ENCODE measurements at regions not wholly inside any gene's neighbourhood (a gene's known extent, or its start where the extent isn't known, plus 50 kb on each side); places are given as distances from the start of the nearest gene placed in this dataset.

DNA sequence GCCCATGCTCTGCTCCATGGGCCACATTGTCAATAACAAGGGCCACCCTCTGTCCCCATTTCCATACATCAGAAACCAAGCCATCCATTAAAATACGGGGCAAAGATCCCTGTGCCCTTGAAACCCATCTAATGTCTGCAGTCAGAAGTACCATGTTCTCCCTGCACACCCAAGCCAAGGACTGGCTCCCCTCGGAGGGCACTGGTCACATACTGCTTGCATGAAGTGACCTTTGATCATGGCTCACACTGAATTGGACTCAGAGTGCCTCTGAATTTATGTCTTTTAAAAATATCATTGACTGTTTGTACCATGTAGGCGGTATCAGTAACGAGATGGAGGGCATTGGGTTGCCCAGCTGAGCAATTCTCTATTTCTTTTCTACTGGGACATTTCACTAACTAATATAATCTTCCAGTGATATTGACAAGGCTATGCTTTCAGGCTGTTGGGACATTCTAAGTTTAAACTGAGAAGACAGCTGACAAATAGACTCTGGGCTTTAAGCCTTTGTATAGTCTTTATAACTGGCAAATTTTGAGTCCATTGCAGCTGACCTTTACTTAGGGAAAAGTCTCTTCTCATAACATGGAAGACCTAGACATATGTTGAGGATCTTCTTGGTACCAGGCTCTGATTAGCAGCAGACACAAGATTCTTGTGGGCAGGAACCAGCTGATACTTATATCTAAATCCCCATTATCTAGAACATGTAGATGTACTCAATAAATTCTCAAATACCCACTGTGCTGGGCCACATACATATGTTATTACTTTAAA is 214.3 kb downstream of the MYCN start:
- Mint-ChIP-seq H3K36me3 (ENCODE audit: low read depth) (no peaks in the 10 kb centered on the region), H3K4me3 (no peak overlapping the region), H3K9me3 (no peaks in the 10 kb centered on the region), H3K4me1 (ENCODE audit: low read depth) (no peaks in the 10 kb centered on the region), H3K27me3 (ENCODE audit: low read depth) (peaks cover 16% of the 10 kb centered on the region), H3K27ac (no peak overlapping the region)
- no peak for DNase-seq
- intact Hi-C loops (cut with micrococcal nuclease), result no loop called here
- CTCF ChIA-PET, result no interaction called here

DNA sequence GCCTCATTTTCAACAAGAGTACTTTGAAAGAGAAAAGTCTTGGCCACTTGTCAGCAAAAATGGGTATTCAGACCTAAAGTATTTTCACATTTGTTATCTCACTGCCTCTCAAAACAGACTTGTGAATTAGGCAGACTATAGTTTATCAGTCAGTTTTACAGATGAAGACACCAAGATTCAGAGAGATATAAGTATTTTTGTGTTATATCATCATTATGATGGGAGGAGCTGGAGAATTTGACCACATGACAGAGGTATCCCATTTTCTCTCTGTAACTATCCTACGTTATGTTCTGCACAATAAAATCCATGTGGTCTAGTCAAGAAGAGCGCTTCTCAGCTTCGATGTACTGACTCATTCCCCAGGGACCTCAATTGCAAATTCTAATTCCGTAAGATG is 213.7 kb downstream of the MYCN start:
- no peaks in the 10 kb centered on the region for H3K36me3 Mint-ChIP-seq (ENCODE audit: low read depth)
- no peak for DNase-seq
- no peaks in the 10 kb centered on the region for H3K4me1 Mint-ChIP-seq (ENCODE audit: low read depth)
- H3K27ac Mint-ChIP-seq, result no peak overlapping the region
- H3K9me3 Mint-ChIP-seq, result no peaks in the 10 kb centered on the region
- peaks cover 16% of the 10 kb centered on the region for H3K27me3 Mint-ChIP-seq (ENCODE audit: low read depth)
- intact Hi-C loops (cut with micrococcal nuclease), result no loop called here
- no peak overlapping the region for H3K4me3 Mint-ChIP-seq
- CTCF ChIA-PET, result no interaction called here

DNA sequence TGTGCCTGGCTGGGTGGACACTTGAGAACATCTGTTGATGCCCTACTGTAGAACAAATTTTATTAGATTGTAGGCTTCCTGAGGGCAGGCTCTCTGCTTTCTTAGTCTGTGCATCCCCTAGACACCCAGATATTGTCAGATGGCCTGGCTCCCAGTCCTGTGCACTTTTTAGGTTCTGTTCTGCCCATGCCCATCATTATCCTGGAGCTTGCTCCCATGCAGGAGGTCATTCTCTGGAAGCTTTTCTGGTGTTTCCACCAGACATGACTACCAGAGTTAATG is 213.3 kb downstream of the MYCN start:
- no peak overlapping the region for H3K27ac Mint-ChIP-seq
- no peaks in the 10 kb centered on the region for H3K36me3 Mint-ChIP-seq (ENCODE audit: low read depth)
- CTCF ChIA-PET, result no interaction called here

DNA sequence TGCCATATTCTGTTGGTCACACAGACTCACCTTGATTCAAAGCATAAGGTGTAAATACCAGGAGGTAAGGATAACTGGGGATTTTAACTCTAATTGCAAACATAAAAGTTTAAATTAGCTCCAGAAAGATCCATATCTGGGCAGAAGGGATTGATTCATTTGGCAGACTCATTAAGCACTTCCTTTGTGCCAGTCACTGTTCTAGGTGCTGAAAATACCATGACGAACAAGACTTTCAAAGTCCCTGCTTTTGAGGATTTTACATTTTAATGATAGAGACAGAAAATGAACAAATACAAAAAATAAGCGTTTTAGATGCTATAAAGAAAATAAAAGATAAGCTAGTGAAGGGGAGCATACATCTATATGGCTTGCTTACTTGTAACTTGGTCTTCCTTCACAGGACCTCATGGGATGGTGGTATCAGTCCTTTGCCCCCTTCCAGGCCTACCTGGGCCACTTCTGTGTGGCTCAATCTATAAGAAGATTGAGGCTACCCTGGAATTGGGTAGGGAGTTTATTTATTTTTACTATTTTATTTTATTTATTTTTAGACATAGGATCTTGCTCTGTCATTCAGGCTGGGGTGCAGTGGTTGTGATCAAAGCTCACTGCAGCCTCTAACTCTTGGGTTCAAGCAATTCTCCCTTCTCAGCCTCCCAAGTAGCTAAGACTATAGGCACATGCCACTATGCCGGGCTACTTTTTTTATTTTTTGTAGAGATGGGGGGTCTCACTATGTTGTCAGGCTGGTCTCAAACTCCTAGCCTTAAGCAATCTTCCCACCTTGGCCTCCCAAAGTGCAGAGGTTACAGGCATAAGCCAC is 212.8 kb downstream of the MYCN start:
- intact Hi-C loops (cut with micrococcal nuclease), result no loop called here
- H3K4me1 Mint-ChIP-seq (ENCODE audit: low read depth), result no peaks in the 10 kb centered on the region
- H3K27me3 Mint-ChIP-seq (ENCODE audit: low read depth), result peaks cover 10% of the 10 kb centered on the region

More for the DNA sequence above, 213.3 kb downstream of the MYCN start:
- Mint-ChIP-seq H3K4me1 (ENCODE audit: low read depth) (no peaks in the 10 kb centered on the region), H3K27me3 (ENCODE audit: low read depth) (peaks cover 14% of the 10 kb centered on the region), H3K4me3 (no peak overlapping the region), H3K9me3 (no peaks in the 10 kb centered on the region)
- no peak for DNase-seq
- intact Hi-C loops (cut with micrococcal nuclease), result no loop called here

DNA sequence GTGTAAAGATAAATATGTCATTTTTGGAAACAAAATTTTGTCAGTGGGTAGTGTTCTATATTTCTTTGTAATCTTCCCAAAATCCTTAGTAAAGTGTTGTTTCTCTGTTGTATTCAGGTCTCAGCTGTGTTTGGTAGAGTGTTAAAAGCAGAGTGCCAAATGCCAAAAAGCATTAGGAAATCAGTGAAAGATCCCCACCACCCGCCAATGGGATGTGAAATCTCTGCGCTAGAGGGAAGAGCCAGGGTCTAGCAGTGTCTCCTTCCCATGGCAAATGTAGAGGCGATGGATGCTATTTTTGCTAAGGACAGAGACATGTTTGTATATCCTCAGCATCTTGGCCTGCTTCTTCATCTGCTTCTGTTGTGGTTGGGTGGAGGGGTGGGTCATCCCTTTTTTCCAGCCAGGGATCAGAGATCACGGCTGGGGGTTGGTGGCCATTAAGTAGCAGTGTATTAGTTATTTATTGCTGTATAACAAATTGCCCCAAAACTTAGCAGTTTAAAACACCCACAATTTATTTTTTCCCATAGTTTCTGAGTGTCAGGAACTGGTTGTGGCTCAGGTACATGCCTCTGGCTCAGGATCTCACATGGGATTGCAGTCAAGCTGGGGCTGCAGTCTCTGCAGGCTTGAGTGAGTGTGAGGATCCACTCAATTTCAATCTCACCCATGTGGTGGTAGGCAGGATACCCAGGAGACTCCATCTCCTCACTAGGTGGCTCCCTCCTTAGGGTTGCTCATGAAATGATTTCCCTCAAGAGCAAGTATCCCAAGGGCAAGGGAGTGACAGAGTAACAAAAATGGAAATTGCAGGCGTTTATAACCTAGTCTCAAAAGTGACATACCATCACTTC is 211.9 kb downstream of the MYCN start:
- Mint-ChIP-seq H3K36me3 (ENCODE audit: low read depth) (no peaks in the 10 kb centered on the region), H3K27me3 (ENCODE audit: low read depth) (peaks cover 6% of the 10 kb centered on the region), H3K9me3 (no peaks in the 10 kb centered on the region), H3K4me1 (ENCODE audit: low read depth) (no peaks in the 10 kb centered on the region), H3K4me3 (no peak overlapping the region), H3K27ac (no peak overlapping the region)
- intact Hi-C loops (cut with micrococcal nuclease), result no loop called here
- CTCF ChIA-PET, result interaction anchor here (0.6 kb wide), 1 partner anchor 245 kb away, joined by 3 read pairs; no protein-coding TSS in a partner anchor
- no peak for DNase-seq

More for the DNA sequence above, 212.8 kb downstream of the MYCN start:
- no peak for DNase-seq
- no peak overlapping the region for H3K27ac Mint-ChIP-seq
- no peaks in the 10 kb centered on the region for H3K9me3 Mint-ChIP-seq
- H3K36me3 Mint-ChIP-seq (ENCODE audit: low read depth), result no peaks in the 10 kb centered on the region
- CTCF ChIA-PET, result no interaction called here
- no peak overlapping the region for H3K4me3 Mint-ChIP-seq

DNA sequence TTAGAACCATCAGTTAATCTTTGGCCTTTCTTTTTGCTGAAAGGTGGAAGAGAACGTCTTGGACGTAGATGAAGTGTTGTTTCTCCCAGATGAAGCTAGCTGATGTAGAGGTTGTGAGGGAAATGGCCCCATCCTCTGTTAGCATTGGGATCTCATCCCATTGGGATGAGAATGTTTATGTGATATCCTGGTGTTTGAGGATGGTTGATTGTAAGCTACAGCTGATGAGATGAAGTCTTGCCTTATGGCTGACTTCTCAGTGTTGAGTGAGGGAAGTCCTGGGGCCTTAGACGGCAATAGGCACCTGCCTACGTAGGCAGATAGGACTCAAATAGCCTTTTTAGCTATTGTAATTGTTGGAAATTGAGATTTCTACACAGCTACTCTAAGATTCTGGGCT is 211.3 kb downstream of the MYCN start:
- H3K27me3 Mint-ChIP-seq (ENCODE audit: low read depth), result peaks cover 6% of the 10 kb centered on the region
- no peak overlapping the region for H3K4me3 Mint-ChIP-seq
- H3K27ac Mint-ChIP-seq, result no peak overlapping the region
- H3K9me3 Mint-ChIP-seq, result no peaks in the 10 kb centered on the region
- CTCF ChIA-PET, result no interaction called here
- H3K36me3 Mint-ChIP-seq (ENCODE audit: low read depth), result no peaks in the 10 kb centered on the region
- intact Hi-C loops (cut with micrococcal nuclease), result no loop called here
- H3K4me1 Mint-ChIP-seq (ENCODE audit: low read depth), result no peaks in the 10 kb centered on the region
- no peak for DNase-seq

DNA sequence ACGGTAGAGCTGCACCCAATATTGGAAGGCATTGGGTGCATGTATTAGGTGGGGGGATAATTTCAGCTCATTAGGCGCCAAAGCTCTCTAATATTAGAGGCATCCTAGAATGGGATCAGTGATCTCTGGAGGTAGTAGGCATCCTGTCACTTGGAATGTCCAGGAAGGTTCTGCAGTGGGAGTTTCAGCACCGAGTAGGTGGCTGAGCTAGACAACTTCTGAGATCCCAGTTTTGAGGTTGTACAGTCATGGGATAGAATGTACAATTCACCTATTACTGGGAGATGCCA is 210.9 kb downstream of the MYCN start:
- CTCF ChIA-PET, result interaction anchor here (0.8 kb wide), 1 partner anchor 381 kb away, joined by 4 read pairs; no protein-coding TSS in a partner anchor
- Mint-ChIP-seq H3K4me1 (ENCODE audit: low read depth) (no peaks in the 10 kb centered on the region), H3K4me3 (no peak overlapping the region), H3K27me3 (ENCODE audit: low read depth) (peaks cover 6% of the 10 kb centered on the region), H3K36me3 (ENCODE audit: low read depth) (no peaks in the 10 kb centered on the region), H3K9me3 (no peaks in the 10 kb centered on the region), H3K27ac (no peak overlapping the region)
- no peak for DNase-seq
- intact Hi-C loops (cut with micrococcal nuclease), result no loop called here

DNA sequence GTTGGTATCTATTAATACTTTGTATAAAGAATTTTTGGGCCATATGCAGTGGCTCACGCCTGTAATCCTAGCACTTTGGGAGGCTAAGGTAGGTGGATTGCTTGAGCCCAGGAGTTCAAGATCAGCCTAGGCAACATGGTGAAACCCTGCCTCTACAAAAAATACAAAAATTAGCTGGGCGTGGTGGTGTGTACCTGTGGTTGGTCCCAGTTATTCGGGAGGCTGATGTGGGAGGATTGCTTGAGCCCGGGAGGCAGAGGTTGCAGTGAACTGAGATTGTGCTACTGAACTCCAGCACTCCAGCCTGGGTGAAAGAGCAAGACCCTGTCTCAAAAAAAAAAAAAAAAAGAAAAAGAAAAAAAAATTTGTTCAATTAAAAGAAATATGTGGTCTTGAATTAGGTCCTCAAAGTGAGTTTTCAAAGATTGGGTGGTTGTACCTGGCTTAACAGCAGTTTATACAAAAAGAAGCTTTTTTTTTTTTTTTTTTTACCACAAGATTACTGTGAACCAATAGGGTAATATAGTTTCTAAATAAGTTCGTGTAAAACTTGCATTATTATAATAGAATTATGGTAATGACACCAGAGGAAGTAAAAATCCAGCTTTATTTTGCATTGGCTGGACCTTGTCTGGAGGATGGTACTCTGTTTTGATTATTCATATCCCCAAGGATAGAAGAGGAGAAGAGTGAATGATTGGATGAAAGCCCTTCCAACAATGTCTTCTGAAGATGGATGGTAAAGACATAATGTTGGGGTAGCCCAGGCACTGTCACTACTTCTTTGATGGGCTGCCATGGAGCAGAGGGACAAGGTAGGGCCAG is 210.3 kb downstream of the MYCN start:
- CTCF ChIA-PET, result interaction anchor here (0.8 kb wide), 1 partner anchor 381 kb away, joined by 4 read pairs; no protein-coding TSS in a partner anchor
- DNase-seq, result no peak
- Mint-ChIP-seq H3K4me3 (no peak overlapping the region), H3K27ac (no peak overlapping the region), H3K27me3 (ENCODE audit: low read depth) (peaks cover 6% of the 10 kb centered on the region), H3K36me3 (ENCODE audit: low read depth) (no peaks in the 10 kb centered on the region), H3K4me1 (ENCODE audit: low read depth) (no peaks in the 10 kb centered on the region), H3K9me3 (no peaks in the 10 kb centered on the region)
- intact Hi-C loops (cut with micrococcal nuclease), result no loop called here

DNA sequence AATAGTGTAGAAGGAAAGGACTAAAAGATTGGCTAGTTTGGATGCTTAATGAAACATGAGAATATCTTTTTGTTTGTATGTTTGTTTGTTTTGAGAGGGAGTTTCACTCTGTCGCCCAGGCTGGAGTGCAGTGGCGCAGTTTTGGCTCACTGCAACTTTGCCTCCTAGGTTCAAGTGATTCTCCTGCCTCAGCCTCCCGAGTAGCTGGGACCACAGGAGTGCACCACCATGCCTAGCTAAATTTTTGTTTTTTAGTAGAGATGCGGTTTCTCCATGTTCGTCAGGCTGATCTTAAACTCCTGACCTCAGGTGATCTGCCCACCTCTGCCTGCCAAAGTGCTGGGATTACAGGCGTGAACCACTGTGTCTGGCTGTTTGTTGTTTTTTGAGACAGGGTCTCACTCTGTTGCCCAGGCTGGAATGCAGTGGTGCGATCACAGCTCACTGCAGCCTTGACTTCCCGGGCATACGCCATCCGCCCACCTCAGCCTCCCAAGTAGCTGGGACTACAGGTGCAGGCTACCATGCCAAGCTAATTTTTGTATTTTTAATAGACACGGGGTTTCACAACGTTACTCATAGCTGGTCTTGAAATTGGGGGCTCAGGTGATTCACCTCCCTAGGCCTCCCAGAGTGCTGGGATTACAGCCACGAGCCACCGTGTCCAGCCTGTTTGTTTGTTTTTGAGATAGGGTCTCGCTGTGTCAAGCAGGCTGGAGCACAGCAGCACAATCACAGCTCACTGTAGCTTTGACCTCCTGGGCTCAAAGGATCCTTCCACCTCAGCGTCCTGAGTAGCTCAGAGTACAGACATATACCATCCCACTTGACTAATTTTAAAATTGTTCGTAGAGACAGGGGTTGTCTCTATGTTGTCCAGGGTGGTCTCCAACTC is 209.2 kb downstream of the MYCN start:
- Mint-ChIP-seq H3K36me3 (ENCODE audit: low read depth) (no peaks in the 10 kb centered on the region), H3K4me1 (ENCODE audit: low read depth) (no peaks in the 10 kb centered on the region), H3K4me3 (no peak overlapping the region), H3K27ac (no peak overlapping the region), H3K27me3 (ENCODE audit: low read depth) (peaks cover 2% of the 10 kb centered on the region), H3K9me3 (no peaks in the 10 kb centered on the region)
- intact Hi-C loops (cut with micrococcal nuclease), result no loop called here
- CTCF ChIA-PET, result no interaction called here
- DNase-seq, result no peak

DNA sequence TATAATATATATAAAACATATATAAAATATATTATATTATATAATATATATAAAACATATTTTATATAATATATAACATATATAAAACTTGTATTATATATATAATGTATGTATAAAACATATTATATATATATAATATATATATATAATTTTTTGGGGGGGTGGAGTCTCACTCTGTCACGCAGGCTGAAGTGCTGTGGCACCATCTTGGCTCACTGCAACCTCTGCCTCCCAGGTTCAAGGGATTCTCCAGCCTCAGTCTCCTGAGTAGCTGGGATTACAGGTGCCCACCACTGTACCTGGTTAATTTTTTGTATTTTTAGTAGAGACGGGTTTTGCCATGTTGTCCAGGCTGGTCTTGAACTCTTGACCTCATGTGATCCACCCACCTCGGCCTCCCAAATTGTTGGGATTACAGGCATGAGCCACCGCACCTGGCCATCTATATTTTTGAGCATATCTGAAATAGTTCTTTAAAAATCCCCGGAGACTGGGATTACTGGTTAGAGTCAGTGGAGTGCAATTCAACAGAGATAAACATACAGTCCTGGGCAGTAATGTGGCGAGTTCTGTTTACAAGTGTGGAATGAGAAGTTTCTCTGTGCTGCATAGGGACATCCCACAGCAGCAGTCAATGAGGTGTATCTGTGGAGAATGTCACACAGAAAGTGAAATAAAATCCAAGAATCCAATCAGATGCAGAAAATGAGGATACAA is 208.4 kb downstream of the MYCN start:
- no peaks in the 10 kb centered on the region for H3K4me1 Mint-ChIP-seq (ENCODE audit: low read depth)
- CTCF ChIA-PET, result no interaction called here
- intact Hi-C loops (cut with micrococcal nuclease), result no loop called here
- DNase-seq, result no peak
- H3K27me3 Mint-ChIP-seq (ENCODE audit: low read depth), result peaks cover 2% of the 10 kb centered on the region
- H3K36me3 Mint-ChIP-seq (ENCODE audit: low read depth), result no peaks in the 10 kb centered on the region
- no peak overlapping the region for H3K4me3 Mint-ChIP-seq
- H3K9me3 Mint-ChIP-seq, result no peaks in the 10 kb centered on the region
- H3K27ac Mint-ChIP-seq, result no peak overlapping the region

All from activated naive CD4-positive, alpha-beta T cell treated with anti-CD3 and anti-CD28 coated beads for 36 hours (primary cell).